H1 (cell line): ENCODE measurements at regions not wholly inside any gene's neighbourhood (a gene's known extent, or its start where the extent isn't known, plus 50 kb on each side); places are given as distances from the start of the nearest gene placed in this dataset.

Experiments
- CTCF ChIA-PET: fragments of 300-600 bp; sonication (Branson Sonifier 250); formaldehyde crosslinking; loops from one replicate; lab custom pipeline; 2021; ENCODE audit not compliant: partially characterized antibody; lab: Charles Lee
- POLR2A ChIA-PET: fragments of 300-600 bp; sonication (Branson Sonifier 250); formaldehyde crosslinking; loops from one replicate; lab custom pipeline; 2021; ENCODE audit warnings: inconsistent platforms; ENCODE audit not compliant: partially characterized antibody; lab: Charles Lee
- DNase-seq, 2 experiments: peaks; one replicate each; pipeline versions ENCODE4 v3.0.0 to v3.0.0-alpha.2; 2010 to 2022; ENCODE audit warnings: low spot score in 2 of 2, low read depth in 1 of 2, mixed read lengths in 1 of 2
- FAIRE-seq: peaks from 2 replicates; lab custom pipeline; 2011; peaks lifted over from hg19 to GRCh38; lab: Jason Lieb, UNC
- H2AFZ ChIP-seq: 2 replicates; pipeline ENCODE4 v1.8.1; 2012; ENCODE audit warnings: low read length, inconsistent platforms
- H2AK5ac ChIP-seq: 2 replicates; pipeline ENCODE4 v1.6.1; 2013; ENCODE audit warnings: low read depth, low read length
- H2BK120ac ChIP-seq: replicated peaks from 2 replicates; pipeline ENCODE3; 2013; ENCODE audit warnings: low read depth, low read length, inconsistent platforms
- H2BK12ac ChIP-seq: 2 replicates; pipeline ENCODE4 v1.6.1; 2013; ENCODE audit warnings: low read depth, low read length
- H2BK15ac ChIP-seq: 2 replicates; pipeline ENCODE4 v1.6.1; 2013; ENCODE audit warnings: low read length
- H2BK20ac ChIP-seq: 2 replicates; pipeline ENCODE4 v1.6.1; 2013; ENCODE audit warnings: low read length
- H2BK5ac ChIP-seq: 2 replicates; pipeline ENCODE4 v1.6.1; 2013; ENCODE audit warnings: low read depth, low read length
- H3K14ac ChIP-seq: 2 replicates; pipeline ENCODE4 v1.6.1; 2013; ENCODE audit warnings: inconsistent platforms; ENCODE audit not compliant: insufficient read length
- H3K18ac ChIP-seq: 2 replicates; pipeline ENCODE4 v1.6.1; 2013; ENCODE audit warnings: low read length; ENCODE audit errors: extremely low read depth
- H3K23ac ChIP-seq: 2 replicates; pipeline ENCODE4 v1.6.1; 2013; ENCODE audit warnings: inconsistent platforms; ENCODE audit not compliant: insufficient read length
- H3K23me2 ChIP-seq: 2 replicates; pipeline ENCODE4 v1.6.1; 2013; ENCODE audit warnings: low read depth, low read length
- H3K27ac ChIP-seq: 2 replicates; pipeline ENCODE4 v1.6.1; 2011; ENCODE audit warnings: low read depth, low read length, inconsistent platforms
- H3K27me3 ChIP-seq, 4 experiments: replicated peaks in 1 of 4; 1 replicate in 1 of 4; 2 replicates in 3 of 4; pipeline versions ENCODE4 v1.6.1 to v1.8.1; 2011 to 2013; ENCODE audit warnings: low read length in 3 of 4, mild to moderate bottlenecking in 3 of 4, inconsistent platforms in 2 of 4, mixed read lengths in 2 of 4, moderate library complexity in 1 of 4; ENCODE audit not compliant: control insufficient read depth in 3 of 4, insufficient read depth in 3 of 4; ENCODE audit errors: extremely low read depth in 1 of 4
- H3K36me3 ChIP-seq, 4 experiments: 2 replicates each; pipeline versions ENCODE4 v1.6.1 to v1.8.1; 2011 to 2013; ENCODE audit warnings: mild to moderate bottlenecking in 4 of 4, low read length in 3 of 4, moderate library complexity in 2 of 4, control low read depth in 1 of 4, inconsistent platforms in 1 of 4; ENCODE audit not compliant: insufficient read depth in 4 of 4, control insufficient read depth in 2 of 4
- H3K4ac ChIP-seq: replicated peaks from 2 replicates; pipeline ENCODE3; 2013; ENCODE audit warnings: low read length, low read depth, mixed read lengths, inconsistent platforms; ENCODE audit not compliant: insufficient read length
- H3K4me1 ChIP-seq, 4 experiments: replicated peaks in 1 of 4; 1 replicate in 1 of 4; 2 replicates in 3 of 4; pipeline versions ENCODE4 v1.6.1 to v1.8.1; 2011 to 2013; ENCODE audit warnings: low read length in 3 of 4, inconsistent platforms in 2 of 4, mixed read lengths in 1 of 4; ENCODE audit not compliant: insufficient read depth in 4 of 4, control insufficient read depth in 3 of 4
- H3K4me2 ChIP-seq, 2 experiments: 2 replicates each; pipeline versions ENCODE4 v1.6.1 to v1.8.1; 2011 to 2013; ENCODE audit warnings: low read depth in 2 of 2, low read length in 2 of 2, control low read depth in 1 of 2, inconsistent platforms in 1 of 2, mild to moderate bottlenecking in 1 of 2; ENCODE audit not compliant: insufficient read depth in 1 of 2
- H3K4me3 ChIP-seq, 4 experiments: fragments of 200-600, 300-600 bp in 1 of 4; sonication (generic), shearing (Covaris generic), sonication (Bioruptor Twin) in 1 of 4; 2 replicates each; pipeline versions ENCODE4 v1.5.1 to v1.8.1; 2011 to 2016; ENCODE audit warnings: low read length in 4 of 4, low read depth in 3 of 4, control low read depth in 2 of 4, inconsistent platforms in 2 of 4, mild to moderate bottlenecking in 2 of 4, mixed read lengths in 1 of 4, moderate library complexity in 1 of 4; ENCODE audit not compliant: insufficient read depth in 2 of 4; ENCODE audit errors: extremely low read depth in 1 of 4
- H3K56ac ChIP-seq: replicated peaks from 2 replicates; pipeline ENCODE3; 2013; ENCODE audit warnings: low read depth, mild to moderate bottlenecking, mixed read lengths, low read length, inconsistent platforms; ENCODE audit not compliant: insufficient read length
- H3K79me1 ChIP-seq: 2 replicates; pipeline ENCODE4 v1.6.1; 2013; ENCODE audit warnings: low read depth, low read length, control low read depth
- H3K79me2 ChIP-seq, 2 experiments: 2 replicates each; pipeline versions ENCODE4 v1.6.1 to v1.8.1; 2012 to 2013; ENCODE audit warnings: low read length in 2 of 2, mild to moderate bottlenecking in 2 of 2, inconsistent platforms in 1 of 2; ENCODE audit not compliant: insufficient read depth in 2 of 2, control insufficient read depth in 1 of 2
- H3K9ac ChIP-seq, 4 experiments: replicated peaks in 1 of 4; 1 replicate in 1 of 4; 2 replicates in 3 of 4; pipeline versions ENCODE4 v1.6.1 to v1.8.1; 2011 to 2013; ENCODE audit warnings: low read depth in 3 of 4, low read length in 3 of 4, control low read depth in 2 of 4, mild to moderate bottlenecking in 2 of 4, moderate library complexity in 2 of 4, inconsistent platforms in 1 of 4; ENCODE audit errors: extremely low read depth in 1 of 4
- H3K9me3 ChIP-seq, 2 experiments: 2 replicates each; pipeline versions ENCODE4 v1.6.1 to v1.8.1; 2012 to 2013; ENCODE audit warnings: mild to moderate bottlenecking in 2 of 2, moderate library complexity in 2 of 2, control low read depth in 1 of 2, inconsistent platforms in 1 of 2, low read depth in 1 of 2, low read length in 1 of 2, mixed read lengths in 1 of 2; ENCODE audit not compliant: insufficient read depth in 2 of 2
- H4K20me1 ChIP-seq, 2 experiments: replicated peaks in 1 of 2; 2 replicates each; pipeline versions ENCODE3 to v1.8.1; 2011 to 2013; ENCODE audit warnings: inconsistent platforms in 2 of 2, low read length in 2 of 2, mild to moderate bottlenecking in 1 of 2; ENCODE audit not compliant: insufficient read depth in 2 of 2, control insufficient read depth in 1 of 2
- H4K5ac ChIP-seq: 2 replicates; pipeline ENCODE4 v1.6.1; 2013; ENCODE audit warnings: low read length, low read depth, mixed read lengths, inconsistent platforms; ENCODE audit not compliant: insufficient read length
- H4K8ac ChIP-seq: 2 replicates; pipeline ENCODE4 v1.8.0; 2013; ENCODE audit warnings: mild to moderate bottlenecking, moderate library complexity, low read length, inconsistent platforms; ENCODE audit not compliant: insufficient read depth; ENCODE audit errors: extremely low read depth
- H4K91ac ChIP-seq: replicated peaks from 2 replicates; pipeline ENCODE3; 2013; ENCODE audit warnings: low read length, mixed read lengths, inconsistent platforms; ENCODE audit not compliant: insufficient read length
- ATF3 ChIP-seq: IDR thresholded peaks from 2 replicates; pipeline ENCODE4 v1.6.1; 2011; ENCODE audit warnings: low read depth, mild to moderate bottlenecking, low read length; ENCODE audit not compliant: insufficient read depth
- CBX8 ChIP-seq: fragments of 300-800, 300-1000 bp; sonication (generic); IDR thresholded peaks from 2 replicates; pipeline ENCODE4 v1.7.1; 2016; ENCODE audit warnings: low read depth, low read length, borderline replicate concordance
- CHD1 ChIP-seq: IDR thresholded peaks from 2 replicates; pipeline ENCODE4 v1.6.1; 2012; ENCODE audit warnings: low read depth, low read length, improper control_type of control experiment
- CHD2 ChIP-seq: IDR thresholded peaks from 2 replicates; pipeline ENCODE4 v1.6.1; 2012; ENCODE audit warnings: low read length, improper control_type of control experiment
- CREB1 ChIP-seq: IDR thresholded peaks from 2 replicates; pipeline ENCODE4 v1.6.1; 2012; ENCODE audit warnings: inconsistent platforms
- EGR1 ChIP-seq: IDR thresholded peaks from 2 replicates; pipeline ENCODE4 v1.6.1; 2011; ENCODE audit warnings: low read depth, low read length, borderline replicate concordance
- EP300 ChIP-seq, 2 experiments: IDR thresholded peaks; 1 replicate in 1 of 2; 2 replicates in 1 of 2; pipeline ENCODE4 v1.6.1; 2011 to 2012; ENCODE audit warnings: low read depth in 2 of 2, low read length in 2 of 2, mild to moderate bottlenecking in 2 of 2, borderline replicate concordance in 1 of 2, inconsistent platforms in 1 of 2, moderate library complexity in 1 of 2
- KDM4A ChIP-seq: IDR thresholded peaks from one replicate; pipeline ENCODE4 v1.7.1; 2012; ENCODE audit warnings: low read depth, mild to moderate bottlenecking, moderate library complexity, low read length, inconsistent platforms; ENCODE audit not compliant: severe bottlenecking
- KDM5A ChIP-seq: fragments of 200-600 bp; IDR thresholded peaks from 2 replicates; pipeline ENCODE4 v1.7.1; 2012; ENCODE audit warnings: mild to moderate bottlenecking, low read length, inconsistent platforms, mixed read lengths
- RAD21 ChIP-seq, 2 experiments: IDR thresholded peaks in 1 of 2; conservative IDR thresholded peaks in 1 of 2; 2 replicates each; pipeline ENCODE4 v1.6.1; 2011; ENCODE audit warnings: low read depth in 2 of 2, low read length in 2 of 2, improper control_type of control experiment in 1 of 2, inconsistent platforms in 1 of 2, mild to moderate bottlenecking in 1 of 2, moderate library complexity in 1 of 2
- RNF2 ChIP-seq: fragments of 200-900, 300-1000 bp; sonication (generic); IDR thresholded peaks from 2 replicates; pipeline ENCODE4 v1.7.1; 2016; ENCODE audit warnings: borderline replicate concordance, low read depth, mild to moderate bottlenecking, antibody characterized with exemption, low read length; ENCODE audit not compliant: poor library complexity, severe bottlenecking; ENCODE audit errors: missing control alignments
- TCF12 ChIP-seq: IDR thresholded peaks from 2 replicates; pipeline ENCODE4 v1.6.1; 2011; ENCODE audit warnings: low read depth, mild to moderate bottlenecking, low read length
- TEAD4 ChIP-seq: IDR thresholded peaks from 2 replicates; pipeline ENCODE4 v1.6.1; 2012; ENCODE audit warnings: low read depth, low read length, inconsistent platforms, mixed read lengths
- YY1 ChIP-seq: IDR thresholded peaks from 2 replicates; pipeline ENCODE4 v1.6.1; 2011; ENCODE audit warnings: low read depth, mild to moderate bottlenecking, low read length
- WGBS, 2 experiments: shearing (Covaris generic) in 1 of 2; methylation state at CpG; one replicate each; pipeline versions ENCODE4 v1.1.6 to v1.1.7; 2013 to 2015; ENCODE audit warnings: low lambda C conversion rate in 2 of 2, mixed read lengths in 2 of 2, inconsistent platforms in 1 of 2, low coverage in 1 of 2, missing lambda C conversion rate in 1 of 2; ENCODE audit not compliant: insufficient replicate concordance in 2 of 2, insufficient coverage in 1 of 2, insufficient read length in 1 of 2; ENCODE audit errors: extremely low coverage in 1 of 2, missing lambda C conversion rate in 1 of 2; 5-methylcytosine and 5-hydroxymethylcytosine counted together

GRCh38 chr11:98110030-98110429 is 910.7 kb upstream of the CNTN5 start:
- FAIRE-seq, result no peak
- Histone ChIP-seq H3K23ac (peak overlapping the region; percentile 5), H3K4me3 (no peak overlapping the region), H3K27ac (no peak overlapping the region), H4K91ac (no peak overlapping the region), H2BK20ac (no peak overlapping the region), H2AK5ac (no peak overlapping the region), H3K4ac (no peak overlapping the region), H3K56ac (no peak overlapping the region), H3K14ac (no peak overlapping the region), H3K4me1 (no peaks in the 10 kb centered on the region), H3K36me3 (no peaks in the 10 kb centered on the region), H3K79me1 (no peaks in the 10 kb centered on the region), H2BK15ac (no peak overlapping the region), H3K27me3 (peaks cover 0 to 1% (median 0%) of the 10 kb centered on the region in 4 experiments; a peak in 1 of 7 replicates), H2BK12ac (no peak overlapping the region), H2AFZ (no peak overlapping the region), H3K4me2 (no peak overlapping the region), H3K18ac (no peak overlapping the region), H2BK5ac (no peak overlapping the region), H3K9me3 (no peaks in the 10 kb centered on the region), H4K8ac (no peak overlapping the region), H2BK120ac (no peak overlapping the region), H4K5ac (no peak overlapping the region), H3K23me2 (no peaks in the 10 kb centered on the region), H4K20me1 (no peaks in the 10 kb centered on the region), H3K9ac (no peak overlapping the region), H3K79me2 (no peaks in the 10 kb centered on the region)
- ChIA-PET CTCF (no interaction called here), POLR2A (no interaction called here)
- DNase-seq, result no peak
- 96% methylated on average over 5 of the region's 5 CpGs; no CpG with 5 or more reads in 1 of the 2 experiments for WGBS, 2 experiments
- no peak for TF ChIP-seq YY1
- no peak for TF ChIP-seq KDM4A
- TF ChIP-seq CBX8, result no peak
- TF ChIP-seq CHD1, result no peak
- no peak for TF ChIP-seq CREB1
- no peak for TF ChIP-seq RAD21 (IDR thresholded peaks at IDR 0.05 in 1 of 2, conservative IDR thresholded peaks at IDR 0.05 in 1 of 2; ENCODE audit: low read depth in 2 of 2, low read length in 2 of 2)
- TF ChIP-seq CHD2, result no peak
- no peak for TF ChIP-seq ATF3
- no peak for TF ChIP-seq KDM5A
- no peak for TF ChIP-seq TEAD4
- TF ChIP-seq EP300 (IDR thresholded peaks at IDR 0.05; ENCODE audit: borderline replicate concordance in 1 of 2, low read depth in 2 of 2, low read length in 2 of 2), result no peak
- no peak for TF ChIP-seq EGR1
- TF ChIP-seq TCF12, result no peak
- no peak for TF ChIP-seq RNF2
